WTC11 (cell line): ENCODE measurements at regions not wholly inside any gene's neighbourhood (a gene's known extent, or its start where the extent isn't known, plus 50 kb on each side); places are given as distances from the start of the nearest gene placed in this dataset.
"Not testable (repeated sequence)": the region's sequence is repeated elsewhere in the genome, so short reads cannot be mapped to it uniquely, and the experiment has no call there.

Experiments
- ATAC-seq: fragments of 200-7000 bp; cut with Tn5 transposase; 2 replicates; pipeline ENCODE4 v1.10.0; 2021; ENCODE audit warnings: mild to moderate bottlenecking, moderate library complexity
- CTCF ChIA-PET: fragments of 300-600 bp; sonication (Branson Sonifier 250); formaldehyde crosslinking; loops from one replicate; lab custom pipeline; 2021; ENCODE audit warnings: antibody characterized with exemption; lab: Charles Lee
- POLR2A ChIA-PET: fragments of 350-600 bp; sonication (Branson Sonifier 250); formaldehyde crosslinking; loops from one replicate; lab custom pipeline; 2021; ENCODE audit warnings: antibody characterized with exemption; lab: Charles Lee
- DNase-seq: peaks from one replicate; pipeline ENCODE4 v3.0.0; 2021; ENCODE audit warnings: low spot score
- H3K27ac Mint-ChIP-seq: 2 replicates; pipeline ENCODE4 v1.8.0; 2021; ENCODE audit warnings: mixed read lengths
- H3K27me3 Mint-ChIP-seq: 2 replicates; pipeline ENCODE4 v1.8.0; 2021; ENCODE audit warnings: low read depth, mild to moderate bottlenecking, moderate library complexity, mixed read lengths
- H3K36me3 Mint-ChIP-seq: 2 replicates; pipeline ENCODE4 v1.8.0; 2021; ENCODE audit warnings: mixed read lengths
- H3K4me1 Mint-ChIP-seq: 2 replicates; pipeline ENCODE4 v1.8.0; 2022; ENCODE audit warnings: mixed read lengths
- H3K4me3 Mint-ChIP-seq: 2 replicates; pipeline ENCODE4 v1.8.0; 2021; ENCODE audit warnings: mild to moderate bottlenecking, moderate library complexity, mixed read lengths
- H3K9me3 Mint-ChIP-seq: 2 replicates; pipeline ENCODE4 v1.8.0; 2021; ENCODE audit warnings: mixed read lengths
- ATF1 ChIP-seq: sonication (generic); formaldehyde crosslinking; IDR thresholded peaks from 2 replicates; pipeline ENCODE4 v1.8.1; 2023; ENCODE audit warnings: mild to moderate bottlenecking, moderate library complexity, missing genetic modification reagents
- ATF6 ChIP-seq: sonication (generic); formaldehyde crosslinking; IDR thresholded peaks from 2 replicates; pipeline ENCODE4 v1.8.1; 2023; ENCODE audit warnings: mild to moderate bottlenecking, missing genetic modification reagents
- CDX4 ChIP-seq: fragments of 250-450 bp; sonication (Bioruptor Pico); IDR thresholded peaks from 2 replicates; pipeline ENCODE4 v1.9.0; 2021; ENCODE audit warnings: moderate library complexity, mild to moderate bottlenecking, inconsistent platforms, borderline replicate concordance
- CREB1 ChIP-seq: sonication (generic); formaldehyde crosslinking; IDR thresholded peaks from 2 replicates; pipeline ENCODE4 v1.8.0; 2023; ENCODE audit warnings: mild to moderate bottlenecking, missing genetic modification reagents
- CREM ChIP-seq: sonication (generic); formaldehyde crosslinking; IDR thresholded peaks from 2 replicates; pipeline ENCODE4 v1.8.1; 2022; ENCODE audit warnings: mild to moderate bottlenecking, missing genetic modification reagents, moderate library complexity
- E2F4 ChIP-seq: sonication (generic); formaldehyde crosslinking; IDR thresholded peaks from 2 replicates; pipeline ENCODE4 v1.8.1; 2022; ENCODE audit warnings: low read depth, mild to moderate bottlenecking, moderate library complexity, missing genetic modification reagents, borderline replicate concordance
- ERG ChIP-seq: fragments of 250-450 bp; sonication (Bioruptor Pico); IDR thresholded peaks from 2 replicates; pipeline ENCODE4 v1.8.0; 2021; ENCODE audit warnings: mild to moderate bottlenecking
- ESRRA ChIP-seq: sonication (generic); formaldehyde crosslinking; IDR thresholded peaks from 2 replicates; pipeline ENCODE4 v1.8.1; 2022; ENCODE audit warnings: mild to moderate bottlenecking, missing genetic modification reagents, borderline replicate concordance
- FOXK1 ChIP-seq: sonication (generic); formaldehyde crosslinking; IDR thresholded peaks from 2 replicates; pipeline ENCODE4 v1.8.0; 2022; ENCODE audit warnings: mild to moderate bottlenecking, moderate library complexity, missing genetic modification reagents
- GRHL2 ChIP-seq: fragments of 250-450 bp; sonication (Bioruptor Pico); IDR thresholded peaks from 2 replicates; pipeline ENCODE4 v1.8.0; 2022; ENCODE audit warnings: mild to moderate bottlenecking, moderate library complexity; ENCODE audit not compliant: insufficient replicate concordance, severe bottlenecking
- MAX ChIP-seq: sonication (generic); formaldehyde crosslinking; IDR thresholded peaks from 2 replicates; pipeline ENCODE4 v1.8.0; 2022; ENCODE audit warnings: mild to moderate bottlenecking, missing genetic modification reagents
- NFE2L1 ChIP-seq: sonication (generic); formaldehyde crosslinking; IDR thresholded peaks from 2 replicates; pipeline ENCODE4 v1.8.1; 2023; ENCODE audit warnings: missing genetic modification reagents
- NR1H2 ChIP-seq: sonication (generic); formaldehyde crosslinking; IDR thresholded peaks from 2 replicates; pipeline ENCODE4 v1.9.0; 2021; ENCODE audit warnings: mild to moderate bottlenecking, moderate library complexity, missing genetic modification reagents
- PRRX2 ChIP-seq: fragments of 250-450 bp; sonication (Bioruptor Pico); IDR thresholded peaks from 2 replicates; pipeline ENCODE4 v1.8.0; 2021; ENCODE audit warnings: mild to moderate bottlenecking
- RELA ChIP-seq: sonication (generic); formaldehyde crosslinking; IDR thresholded peaks from 2 replicates; pipeline ENCODE4 v1.8.1; 2022; ENCODE audit warnings: missing genetic modification reagents, mild to moderate bottlenecking, borderline replicate concordance
- STAT6 ChIP-seq: sonication (generic); formaldehyde crosslinking; conservative IDR thresholded peaks from 2 replicates; pipeline ENCODE4 v1.8.1; 2023; ENCODE audit warnings: mild to moderate bottlenecking, low read depth, missing genetic modification reagents, moderate library complexity
- TP53 ChIP-seq: sonication (generic); formaldehyde crosslinking; IDR thresholded peaks from 2 replicates; pipeline ENCODE4 v1.8.1; 2023; ENCODE audit warnings: mild to moderate bottlenecking, missing genetic modification reagents
- ZBTB43 ChIP-seq: sonication (generic); formaldehyde crosslinking; IDR thresholded peaks from 2 replicates; pipeline ENCODE4 v1.8.1; 2023; ENCODE audit warnings: mild to moderate bottlenecking, missing genetic modification reagents
- ZMAT4 ChIP-seq: fragments of 250-450 bp; sonication (Bioruptor Pico); IDR thresholded peaks from 2 replicates; pipeline ENCODE4 v1.9.0; 2021; ENCODE audit warnings: mild to moderate bottlenecking
- ZNF317 ChIP-seq: sonication (generic); formaldehyde crosslinking; IDR thresholded peaks from 2 replicates; pipeline ENCODE4 v1.8.1; 2023; ENCODE audit warnings: low read depth, mild to moderate bottlenecking, moderate library complexity, missing genetic modification reagents, borderline replicate concordance
- ZNF396 ChIP-seq: fragments of 250-450 bp; sonication (Bioruptor Pico); IDR thresholded peaks from 2 replicates; pipeline ENCODE4 v1.8.0; 2021; ENCODE audit warnings: mild to moderate bottlenecking, moderate library complexity, borderline replicate concordance

GRCh38 chr7:96819111-96819700 lies 109.6 kb upstream of the SEM1 start:
- Mint-ChIP-seq H3K9me3 (peaks cover 9% of the 10 kb centered on the region), H3K27me3 (no peaks in the 10 kb centered on the region; the same call in 1 of the 2 replicates), H3K4me1 (no peaks in the 10 kb centered on the region), H3K36me3 (no peaks in the 10 kb centered on the region), H3K27ac (no peak overlapping the region), H3K4me3 (no peak overlapping the region)
- ATAC-seq (no peak), DNase-seq (no peak)
- ChIA-PET CTCF (no interaction called here), POLR2A (no interaction called here)
- TF ChIP-seq CDX4 (CRISPR knock-in tag) (no peak), ZMAT4 (CRISPR knock-in tag) (no peak), ZNF396 (CRISPR knock-in tag) (no peak), ESRRA (no peak), ZNF317 (CRISPR knock-in tag) (no peak), RELA (CRISPR knock-in tag) (no peak), NFE2L1 (CRISPR knock-in tag) (no peak), FOXK1 (no peak), E2F4 (no peak), NR1H2 (no peak), CREB1 (no peak), PRRX2 (CRISPR knock-in tag) (no peak), ZBTB43 (CRISPR knock-in tag) (no peak), CREM (CRISPR knock-in tag) (no peak)

- CTCF ChIA-PET, result interaction anchor here (0.9 kb wide), 1 partner anchor 207 kb away, joined by 3 read pairs; no protein-coding TSS in a partner anchor
- H3K4me3 Mint-ChIP-seq, ATAC-seq: not testable (repeated sequence)
These were observed 111.5 kb upstream of the SEM1 start for GRCh38 chr7:96821131-96821530.

GRCh38 chr7:96822824-96823223 lies 113.2 kb upstream of the SEM1 start:
- no peak overlapping the region for H3K27ac Mint-ChIP-seq
- ChIA-PET POLR2A (no interaction called here), CTCF (no interaction called here)
- ATAC-seq (no peak), DNase-seq (no peak)
- H3K36me3 Mint-ChIP-seq, result no peaks in the 10 kb centered on the region
- H3K27me3 Mint-ChIP-seq, result no peaks in the 10 kb centered on the region
- no peaks in the 10 kb centered on the region for H3K4me1 Mint-ChIP-seq
- H3K4me3 Mint-ChIP-seq, result no peak overlapping the region
- H3K9me3 Mint-ChIP-seq, result peaks cover 5% of the 10 kb centered on the region; the same call in 1 of the 2 replicates
- TF ChIP-seq E2F4 (no peak), STAT6 (CRISPR knock-in tag) (no peak), TP53 (no peak), PRRX2 (CRISPR knock-in tag) (no peak), GRHL2 (CRISPR knock-in tag) (no peak), ERG (CRISPR knock-in tag) (no peak), CREM (CRISPR knock-in tag) (no peak), ZNF317 (CRISPR knock-in tag) (no peak), ATF1 (CRISPR knock-in tag) (no peak), ATF6 (CRISPR knock-in tag) (no peak), MAX (no peak)

More at GRCh38 chr7:96821131-96821530, 111.5 kb upstream of the SEM1 start:
- H3K27me3 Mint-ChIP-seq, H3K36me3 Mint-ChIP-seq, H3K4me1 Mint-ChIP-seq, H3K9me3 Mint-ChIP-seq, DNase-seq, H3K27ac Mint-ChIP-seq, POLR2A ChIA-PET: not testable (repeated sequence)
